CD4-positive, alpha-beta T cell treated with Interleukin-10 for 1 hour (primary cell): ENCODE measurements at regions not wholly inside any gene's neighbourhood (a gene's known extent, or its start where the extent isn't known, plus 50 kb on each side); places are given as distances from the start of the nearest gene placed in this dataset.

Experiments used
- DNase-seq: peaks from one replicate; pipeline ENCODE4 v3.0.0-alpha.2; 2020

GRCh38 chr1:68331117-68331865, 99.0 kb upstream of the WLS start:
- no peak for DNase-seq

- DNase-seq, result no peak
Observed at GRCh38 chr1:68330391-68330790, 98.1 kb upstream of the WLS start.

DNA sequence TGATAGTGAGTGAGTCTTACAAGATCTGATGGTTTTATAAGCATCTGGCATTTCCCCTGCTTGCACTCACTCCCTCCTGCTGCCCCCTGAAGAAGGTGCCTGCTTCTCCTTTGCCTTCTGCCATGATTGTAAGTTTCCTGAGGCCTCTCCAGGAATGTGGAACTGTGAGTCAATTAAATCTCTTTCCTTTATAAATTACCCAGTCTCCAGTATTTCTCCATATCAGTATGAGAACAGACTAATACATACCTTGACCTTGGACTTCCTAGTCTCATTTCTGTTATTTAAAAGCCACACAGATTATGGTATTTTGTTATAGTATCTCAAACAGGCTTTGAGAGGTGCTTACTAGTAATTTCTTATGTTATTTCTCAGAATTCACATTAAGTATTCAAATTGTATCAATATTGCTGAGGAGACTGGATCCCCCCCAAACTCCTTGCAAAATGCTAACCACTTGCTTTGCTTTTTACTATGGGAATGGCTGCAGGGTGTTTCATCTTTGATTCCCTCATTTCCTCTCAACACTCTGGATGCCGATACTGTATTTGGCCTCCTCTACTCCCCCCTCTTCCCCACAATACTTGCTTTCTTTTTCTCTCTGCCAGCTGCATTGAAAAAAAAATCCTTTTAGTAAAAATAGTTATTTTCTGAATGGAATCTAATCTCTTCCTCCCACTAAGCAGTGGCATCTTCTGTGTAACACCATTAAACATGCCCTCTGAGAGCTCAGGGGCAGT, 96.9 kb upstream of the WLS start:
- DNase-seq, result no peak

DNA sequence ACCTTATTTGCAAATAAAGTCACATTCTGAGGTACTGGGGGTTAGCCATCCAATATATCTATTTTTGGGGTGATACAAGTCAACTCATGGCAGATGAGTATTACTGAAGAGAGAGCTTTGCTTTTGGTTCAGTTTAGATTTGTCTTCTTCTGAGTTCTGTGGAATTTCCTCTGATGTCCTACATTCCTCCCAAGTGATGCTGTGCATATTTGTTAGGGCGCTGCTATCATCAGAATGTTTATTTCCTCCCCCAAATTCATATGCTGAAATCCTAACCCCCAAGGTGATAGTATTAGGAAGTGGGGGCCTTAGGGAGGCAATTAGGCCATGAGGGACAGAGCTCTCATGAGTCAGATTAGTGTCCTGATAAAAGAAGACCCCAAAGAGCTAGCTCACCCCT, 96.2 kb upstream of the WLS start:
- DNase-seq, result no peak

DNA sequence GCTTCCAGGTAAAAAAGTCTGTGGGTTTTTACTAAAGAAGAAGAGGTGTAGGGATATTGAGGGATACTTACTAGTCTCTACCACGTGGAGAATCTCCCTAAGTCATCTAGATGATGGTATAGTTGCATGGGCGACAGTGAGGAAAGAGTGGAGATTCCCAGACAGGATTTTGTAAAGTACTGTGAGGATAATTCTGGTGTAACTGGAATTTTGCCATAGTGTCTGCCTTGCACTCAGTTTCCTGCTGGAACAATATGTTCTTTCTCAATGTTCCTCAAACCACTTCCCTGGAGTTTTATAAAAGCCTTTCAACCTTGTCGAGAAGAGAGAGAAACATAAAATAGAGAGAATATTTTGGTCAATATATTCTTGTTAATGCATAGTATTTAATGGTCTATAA, 95.1 kb upstream of the WLS start:
- no peak for DNase-seq

- no peak for DNase-seq
Observed at GRCh38 chr1:68326481-68326880, 94.2 kb upstream of the WLS start.

- DNase-seq, result no peak
Observed at GRCh38 chr1:68324316-68324715, 92.0 kb upstream of the WLS start.

DNA sequence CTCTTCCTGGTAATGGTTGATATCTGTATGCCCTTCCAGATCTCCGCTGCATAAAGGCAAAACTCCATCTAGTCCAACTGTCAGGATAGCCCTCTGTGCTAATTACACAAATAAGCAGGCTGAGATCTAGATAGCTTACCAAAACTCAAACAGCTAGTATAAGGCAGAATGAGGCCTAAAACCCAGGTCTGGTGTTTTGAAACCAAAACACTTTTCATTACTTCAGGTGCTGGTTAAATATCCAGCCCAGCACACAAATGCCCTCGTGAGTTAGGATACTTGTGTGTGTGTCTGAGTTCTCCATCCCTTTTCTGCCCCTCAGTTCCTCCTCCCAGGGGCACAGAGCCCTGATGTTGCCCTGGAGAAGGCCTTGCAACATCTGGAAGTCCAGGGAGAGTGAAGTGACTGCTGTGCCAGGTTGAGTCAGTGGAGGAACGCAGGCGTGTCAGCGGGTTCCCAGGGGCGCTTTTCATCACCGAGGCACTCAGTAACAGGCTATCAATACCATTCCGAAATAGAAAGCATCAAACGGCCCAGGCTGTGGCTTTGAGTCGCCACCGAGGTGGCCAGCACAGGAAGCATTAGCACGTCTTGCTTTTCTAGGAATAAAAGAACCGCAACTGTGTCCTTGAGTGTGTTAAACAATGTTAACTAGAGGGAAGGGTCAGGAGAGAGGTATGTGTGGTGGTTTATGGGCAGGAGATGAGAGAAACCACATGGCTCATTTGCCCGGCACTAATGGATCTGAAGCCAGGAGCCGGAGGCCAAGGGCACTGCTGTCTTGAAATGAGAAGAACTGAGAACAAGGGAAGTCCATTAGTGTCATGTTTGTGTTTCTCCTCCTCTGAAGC, 90.7 kb upstream of the WLS start:
- DNase-seq, result no peak

- no peak for DNase-seq
Observed at GRCh38 chr1:68322096-68322495, 89.8 kb upstream of the WLS start.

- DNase-seq, result no peak
Observed at GRCh38 chr1:68321084-68321685, 88.9 kb upstream of the WLS start.

DNA sequence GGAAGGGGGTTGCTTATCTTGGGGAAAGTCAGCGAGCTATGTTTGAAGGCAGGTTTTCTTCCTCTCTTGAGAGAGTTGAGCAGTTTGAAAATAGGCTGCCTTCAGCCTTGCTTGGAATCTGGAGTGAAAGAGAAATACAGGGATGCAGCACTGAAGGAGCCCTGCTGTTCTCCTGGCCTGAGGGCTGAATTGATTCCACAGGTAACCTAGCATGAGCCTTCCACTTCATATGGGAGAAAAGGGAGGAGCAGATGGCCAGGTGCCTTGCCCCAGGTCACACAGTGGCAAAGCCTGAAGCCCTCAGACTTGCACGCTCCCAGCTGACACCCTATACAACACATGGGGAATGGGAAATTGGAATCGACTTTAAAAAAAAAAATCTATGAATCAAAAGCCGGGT, 88.0 kb upstream of the WLS start:
- no peak for DNase-seq

- no peak for DNase-seq
Observed at GRCh38 chr1:68319907-68320306, 87.6 kb upstream of the WLS start.

GRCh38 chr1:68317543-68317942, 85.2 kb upstream of the WLS start:
- DNase-seq, result no peak

GRCh38 chr1:68314151-68314780, 81.9 kb upstream of the WLS start:
- no peak for DNase-seq

DNA sequence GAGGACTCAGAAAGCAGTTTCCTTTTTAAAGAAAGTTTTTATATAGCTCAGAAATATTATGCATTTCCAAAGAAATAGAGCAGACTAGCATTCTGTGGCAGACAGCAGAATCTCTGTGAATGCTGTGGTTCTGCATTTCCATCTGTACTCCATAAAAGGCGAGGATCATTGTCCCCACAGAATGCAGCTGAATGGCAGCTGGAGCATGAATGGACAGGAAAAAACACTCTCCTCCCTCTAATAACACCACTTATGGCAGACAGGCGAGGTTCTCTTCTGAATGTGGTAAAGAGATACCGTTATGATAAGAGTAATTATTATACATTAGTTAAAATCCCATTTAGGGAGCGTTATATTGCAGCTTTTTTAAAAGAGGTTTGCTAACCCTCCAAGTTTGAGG, 81.4 kb upstream of the WLS start:
- no peak for DNase-seq

- DNase-seq, result no peak
Observed at GRCh38 chr1:68308034-68308433, 75.7 kb upstream of the WLS start.

DNA sequence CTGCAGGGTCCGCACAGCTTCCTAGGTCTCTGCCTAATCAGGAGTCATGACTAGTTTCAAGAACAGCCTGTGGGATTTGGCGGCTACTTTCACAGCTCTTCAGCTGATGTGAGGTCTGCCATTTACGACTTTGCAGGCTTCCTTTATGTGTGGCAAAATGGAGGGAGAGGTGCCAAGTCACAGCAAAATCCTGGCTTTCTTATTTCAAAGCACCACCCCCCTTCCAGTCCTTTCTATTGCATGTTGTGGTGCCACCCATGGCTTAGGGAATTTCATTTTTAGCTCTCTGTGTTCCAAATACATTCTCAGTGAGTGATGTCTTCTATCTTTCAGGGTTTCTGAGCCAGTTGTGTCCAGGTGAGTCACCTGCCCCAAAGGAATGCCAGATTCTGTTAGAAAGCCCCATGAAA, 75.1 kb upstream of the WLS start:
- DNase-seq, result no peak

DNA sequence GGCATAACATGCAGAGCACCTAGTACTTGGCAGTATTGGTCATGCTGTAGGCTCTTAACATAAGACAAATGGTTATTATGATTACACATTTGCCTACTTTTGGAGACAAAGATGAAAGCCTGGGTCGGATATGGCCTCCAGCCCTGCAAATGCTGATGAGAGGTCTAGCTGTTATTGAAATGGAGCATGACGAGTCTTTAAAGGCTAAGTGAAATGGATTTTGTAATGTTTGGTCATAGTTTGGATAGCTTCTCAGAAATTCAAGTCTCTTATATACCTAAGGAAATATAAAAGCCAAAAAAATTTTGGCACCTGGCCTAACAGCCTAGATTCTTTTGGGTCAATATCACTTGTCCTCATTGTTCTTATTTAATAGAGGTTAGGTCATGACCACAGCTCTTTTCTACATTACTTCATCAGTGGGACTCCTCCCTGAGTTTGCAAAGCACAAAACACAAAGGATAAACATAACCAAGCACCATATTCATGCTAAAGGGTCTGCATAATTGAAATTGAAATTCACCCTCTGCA, 69.2 kb upstream of the WLS start:
- no peak for DNase-seq

DNA sequence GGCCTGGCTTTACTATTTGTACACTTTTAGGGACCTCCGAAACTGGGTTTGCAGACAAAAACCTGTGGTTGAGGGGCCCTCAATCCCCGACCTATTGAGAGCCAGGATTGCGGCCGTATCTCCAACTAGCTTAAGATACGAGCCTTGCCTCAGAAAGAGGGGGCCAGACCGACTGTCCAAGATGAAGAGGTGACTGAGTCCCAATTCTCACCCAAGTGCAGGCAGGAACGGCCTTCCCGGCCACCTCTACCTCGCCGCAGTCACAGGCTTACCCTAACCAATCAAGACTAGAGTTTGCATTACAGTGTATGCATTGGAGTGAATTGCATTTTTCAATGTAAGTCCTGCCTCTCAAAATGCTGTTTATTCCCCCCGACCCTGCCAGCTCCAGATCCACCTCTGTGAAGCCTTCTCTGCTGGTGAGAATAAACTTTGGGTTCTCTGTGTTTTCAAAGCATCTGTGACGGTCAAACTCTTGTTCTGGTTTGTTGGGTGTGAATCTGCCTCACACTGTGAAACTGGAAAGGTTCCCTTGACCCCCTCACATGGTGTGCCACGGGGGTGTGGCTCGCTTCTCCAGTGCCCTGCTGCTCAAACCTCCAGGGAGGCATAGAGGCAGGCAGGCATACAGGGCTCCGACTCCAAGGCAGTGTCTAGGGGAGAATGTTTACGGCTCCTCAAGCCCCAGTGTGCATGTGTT, 62.2 kb upstream of the WLS start:
- no peak for DNase-seq

- no peak for DNase-seq
Observed at GRCh38 chr1:68293609-68294366, 61.5 kb upstream of the WLS start.

- no peak for DNase-seq
Observed at GRCh38 chr1:68293122-68293521, 60.8 kb upstream of the WLS start.
